ENCODE measurements at regions not wholly inside any gene's neighbourhood (a gene's known extent, or its start where the extent isn't known, plus 50 kb on each side); places are given as distances from the start of the nearest gene placed in this dataset.
"Not testable (repeated sequence)": the region's sequence is repeated elsewhere in the genome, so short reads cannot be mapped to it uniquely, and the experiment has no call there.

DNA sequence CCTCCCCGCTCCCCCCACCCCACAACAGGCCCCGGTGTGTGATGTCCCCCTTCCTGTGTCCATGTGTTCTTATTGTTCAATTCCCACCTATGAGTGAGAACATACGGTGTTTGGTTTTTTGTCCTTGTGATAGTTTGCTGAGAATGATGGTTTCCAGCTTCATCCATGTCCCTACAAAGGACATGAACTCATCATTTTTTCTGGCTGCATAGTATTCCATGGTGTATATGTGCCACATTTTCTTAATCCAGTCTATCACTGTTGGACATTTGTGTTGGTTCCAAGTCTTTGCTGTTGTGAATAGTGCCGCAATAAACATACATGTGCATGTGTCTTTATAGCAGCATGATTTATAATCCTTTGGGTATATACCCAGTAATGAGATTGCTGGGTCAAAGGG lies 104.3 kb downstream of the MTPN start:
- not testable (repeated sequence) for H3K27ac Mint-ChIP-seq; H3K4me1 ChIP-seq (ENCODE audit: control insufficient read depth, insufficient read depth, low read length, poor library complexity, severe bottlenecking); H3K9me3 Mint-ChIP-seq; H3K36me3 Mint-ChIP-seq; H3K9me3 ChIP-seq (ENCODE audit: control insufficient read depth in 2 of 2, low read length in 2 of 2); H3K4me3 ChIP-seq (ENCODE audit: low read depth, low read length); DNase-seq; H3K27me3 ChIP-seq (ENCODE audit: control insufficient read depth, insufficient read depth, low read length); ATAC-seq (ENCODE audit: low read depth in 2 of 2); H3K4me3 Mint-ChIP-seq; H3K4me1 Mint-ChIP-seq; H3K36me3 ChIP-seq (ENCODE audit: control insufficient read depth, insufficient read depth, low read length); H3K27ac ChIP-seq (ENCODE audit: insufficient read depth, low read length, poor library complexity, severe bottlenecking)
- H3K27me3 Mint-ChIP-seq: peaks cover 11% of the 10 kb centered on the region

DNA sequence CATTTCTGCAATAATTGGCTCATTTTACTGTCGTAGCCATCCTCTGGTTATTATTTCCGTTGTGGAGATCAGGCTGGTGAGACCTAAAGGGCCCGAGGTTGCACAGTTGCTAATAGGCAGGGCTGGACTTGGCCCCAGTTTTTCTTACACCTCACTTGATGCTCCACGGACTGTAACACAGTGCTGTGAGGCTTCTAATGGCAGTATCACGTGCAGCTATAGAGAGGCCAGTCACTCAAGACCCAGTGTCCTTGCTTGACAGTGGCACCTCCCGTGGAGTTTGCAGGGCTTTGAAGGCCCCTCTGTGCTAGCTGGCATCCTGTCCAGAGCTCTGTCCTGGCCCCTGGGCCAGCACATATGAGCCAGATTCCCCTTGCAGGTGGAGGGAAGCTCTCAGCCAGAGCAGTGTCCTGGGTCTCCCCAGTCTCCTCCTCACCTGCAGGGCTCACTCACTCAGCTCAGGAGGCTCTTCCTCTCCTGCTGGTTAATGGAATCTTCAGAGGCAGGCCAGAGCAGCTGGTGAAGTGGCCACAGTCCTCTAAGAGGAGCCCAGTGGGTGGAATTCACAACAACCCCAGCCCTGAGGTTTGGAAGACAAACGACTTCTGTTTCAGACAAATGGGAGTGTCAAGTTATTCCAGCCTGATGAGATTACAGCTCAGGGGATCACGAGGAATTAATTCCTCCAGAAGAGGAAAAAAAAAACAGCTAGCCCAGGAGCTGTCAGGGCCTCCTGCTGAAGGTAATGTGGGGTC lies 114.2 kb upstream of the FAM180A start:
- Mint-ChIP-seq H3K9me3 (peaks cover 0 to 6% (median 0%) of the 10 kb centered on the region in 7 donors), H3K4me1 (no peaks in the 10 kb centered on the region), H3K27me3 (peaks cover 8% of the 10 kb centered on the region), H3K27ac (no peak overlapping the region), H3K4me3 (no peak overlapping the region), H3K36me3 (no peaks in the 10 kb centered on the region)
- Histone ChIP-seq H3K36me3 (ENCODE audit: control insufficient read depth, insufficient read depth, low read length) (no peaks in the 10 kb centered on the region), H3K4me1 (ENCODE audit: control insufficient read depth, insufficient read depth, low read length, poor library complexity, severe bottlenecking) (no peaks in the 10 kb centered on the region), H3K27ac (ENCODE audit: insufficient read depth, low read length, poor library complexity, severe bottlenecking) (no peak overlapping the region), H3K9me3 (ENCODE audit: control insufficient read depth in 2 of 2, low read length in 2 of 2) (no peaks in the 10 kb centered on the region), H3K27me3 (ENCODE audit: control insufficient read depth, insufficient read depth, low read length) (no peaks in the 10 kb centered on the region), H3K4me3 (ENCODE audit: low read depth, low read length) (no peak overlapping the region)
- ATAC-seq (ENCODE audit: low read depth in 2 of 2) (no peak), DNase-seq (no peak)

DNA sequence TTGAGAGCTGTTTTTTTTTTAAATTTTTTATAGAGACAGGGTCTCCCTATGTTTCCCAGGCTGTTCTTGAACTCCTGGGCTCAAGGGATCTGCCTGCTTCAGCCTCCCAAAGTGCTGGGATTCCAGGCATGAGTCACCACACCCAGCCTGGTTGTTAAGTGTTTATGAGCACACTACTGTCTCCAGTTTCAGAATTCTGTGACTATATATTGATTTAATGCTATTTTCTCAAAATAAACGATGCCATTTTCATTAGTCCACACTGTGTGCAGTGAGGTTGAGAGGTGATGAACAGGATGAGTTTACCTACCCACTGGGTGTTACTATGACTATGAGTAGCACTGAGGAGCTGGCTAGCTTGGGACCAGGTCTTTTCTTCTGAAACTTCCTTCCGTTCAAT lies 110.9 kb upstream of the FAM180A start:
- peaks cover 6% of the 10 kb centered on the region for H3K4me1 ChIP-seq (ENCODE audit: control insufficient read depth, insufficient read depth, low read length, poor library complexity, severe bottlenecking)
- peaks cover 0 to 6% (median 0%) of the 10 kb centered on the region in 7 donors for H3K9me3 Mint-ChIP-seq
- H3K4me3 Mint-ChIP-seq: no peak overlapping the region
- no peaks in the 10 kb centered on the region for H3K36me3 Mint-ChIP-seq
- H3K27me3 ChIP-seq (ENCODE audit: control insufficient read depth, insufficient read depth, low read length): no peaks in the 10 kb centered on the region
- H3K27ac Mint-ChIP-seq: no peak overlapping the region
- DNase-seq (no peak), ATAC-seq (ENCODE audit: low read depth in 2 of 2) (no peak)
- H3K27me3 Mint-ChIP-seq: no peaks in the 10 kb centered on the region
- H3K4me1 Mint-ChIP-seq: peaks cover 0 to 5% (median under 1%) of the 10 kb centered on the region in 4 donors
- H3K4me3 ChIP-seq (ENCODE audit: low read depth, low read length): no peak overlapping the region
- no peak overlapping the region for H3K27ac ChIP-seq (ENCODE audit: insufficient read depth, low read length, poor library complexity, severe bottlenecking)
- no peaks in the 10 kb centered on the region for H3K36me3 ChIP-seq (ENCODE audit: control insufficient read depth, insufficient read depth, low read length)
- H3K9me3 ChIP-seq (ENCODE audit: control insufficient read depth in 2 of 2, low read length in 2 of 2): no peaks in the 10 kb centered on the region

DNA sequence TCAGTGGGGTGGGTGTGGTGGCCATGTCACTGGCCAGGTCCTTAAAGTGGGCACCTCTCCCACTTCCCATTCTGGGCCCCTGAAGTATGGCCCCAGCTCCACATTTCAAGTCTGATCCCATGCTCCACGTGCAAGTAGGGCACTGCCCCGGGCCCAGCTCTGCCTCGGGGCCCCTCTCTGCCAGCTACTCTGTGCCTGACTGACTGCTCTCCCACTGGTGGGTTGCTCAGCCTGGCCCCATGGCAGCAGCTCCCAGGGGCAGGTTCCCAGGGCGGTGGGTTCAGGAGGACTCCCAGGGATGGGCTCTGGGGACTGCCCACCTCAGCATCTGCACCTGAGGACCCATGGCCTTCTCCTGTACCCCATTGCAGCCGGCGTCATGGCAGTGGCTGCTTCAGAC lies 110.2 kb upstream of the FAM180A start:
- Histone ChIP-seq H3K9me3 (ENCODE audit: control insufficient read depth in 2 of 2, low read length in 2 of 2) (no peaks in the 10 kb centered on the region), H3K27ac (ENCODE audit: insufficient read depth, low read length, poor library complexity, severe bottlenecking) (no peak overlapping the region), H3K4me1 (ENCODE audit: control insufficient read depth, insufficient read depth, low read length, poor library complexity, severe bottlenecking) (peaks cover 6% of the 10 kb centered on the region), H3K36me3 (ENCODE audit: control insufficient read depth, insufficient read depth, low read length) (no peaks in the 10 kb centered on the region), H3K27me3 (ENCODE audit: control insufficient read depth, insufficient read depth, low read length) (no peaks in the 10 kb centered on the region), H3K4me3 (ENCODE audit: low read depth, low read length) (no peak overlapping the region)
- H3K9me3 Mint-ChIP-seq: peaks cover 0 to 6% (median 0%) of the 10 kb centered on the region in 7 donors
- H3K27me3 Mint-ChIP-seq: no peaks in the 10 kb centered on the region
- H3K4me3 Mint-ChIP-seq: no peak overlapping the region
- no peak overlapping the region for H3K27ac Mint-ChIP-seq
- DNase-seq: no peak
- H3K4me1 Mint-ChIP-seq: peaks cover 0 to 5% (median under 1%) of the 10 kb centered on the region in 4 donors
- no peak for ATAC-seq (ENCODE audit: low read depth in 2 of 2)
- no peaks in the 10 kb centered on the region for H3K36me3 Mint-ChIP-seq

DNA sequence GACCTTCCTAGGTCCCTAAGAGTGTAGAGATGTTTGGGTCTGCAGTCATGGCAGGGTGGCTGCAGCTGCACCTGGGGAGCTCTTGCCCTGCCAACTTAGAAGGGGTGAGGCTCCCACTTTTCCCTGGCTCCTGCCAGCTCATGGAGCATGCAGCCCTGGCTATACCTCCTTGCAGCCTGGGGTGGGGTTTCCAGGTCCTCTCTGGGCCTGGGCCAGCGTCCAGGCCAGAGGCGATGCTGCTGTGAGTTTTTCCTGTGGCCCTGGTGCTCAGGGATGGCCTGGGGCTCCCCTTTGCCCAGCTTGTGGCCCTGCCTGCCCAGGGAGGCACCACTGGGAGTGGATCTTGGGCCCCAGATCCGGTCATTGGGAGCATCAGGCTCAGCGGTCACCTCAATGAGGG lies 109.8 kb upstream of the FAM180A start:
- no peak for DNase-seq
- Mint-ChIP-seq H3K9me3 (peaks cover 0 to 6% (median 0%) of the 10 kb centered on the region in 7 donors), H3K27me3 (no peaks in the 10 kb centered on the region), H3K27ac (no peak overlapping the region), H3K36me3 (no peaks in the 10 kb centered on the region), H3K4me3 (no peak overlapping the region), H3K4me1 (peaks cover 0 to 5% (median under 1%) of the 10 kb centered on the region in 4 donors)
- H3K4me3 ChIP-seq (ENCODE audit: low read depth, low read length): no peak overlapping the region
- H3K9me3 ChIP-seq (ENCODE audit: control insufficient read depth in 2 of 2, low read length in 2 of 2): no peaks in the 10 kb centered on the region
- H3K36me3 ChIP-seq (ENCODE audit: control insufficient read depth, insufficient read depth, low read length): no peaks in the 10 kb centered on the region
- H3K4me1 ChIP-seq (ENCODE audit: control insufficient read depth, insufficient read depth, low read length, poor library complexity, severe bottlenecking): peaks cover 6% of the 10 kb centered on the region
- H3K27ac ChIP-seq (ENCODE audit: insufficient read depth, low read length, poor library complexity, severe bottlenecking): no peak overlapping the region
- H3K27me3 ChIP-seq (ENCODE audit: control insufficient read depth, insufficient read depth, low read length): no peaks in the 10 kb centered on the region
- no peak for ATAC-seq (ENCODE audit: low read depth in 2 of 2)

DNA sequence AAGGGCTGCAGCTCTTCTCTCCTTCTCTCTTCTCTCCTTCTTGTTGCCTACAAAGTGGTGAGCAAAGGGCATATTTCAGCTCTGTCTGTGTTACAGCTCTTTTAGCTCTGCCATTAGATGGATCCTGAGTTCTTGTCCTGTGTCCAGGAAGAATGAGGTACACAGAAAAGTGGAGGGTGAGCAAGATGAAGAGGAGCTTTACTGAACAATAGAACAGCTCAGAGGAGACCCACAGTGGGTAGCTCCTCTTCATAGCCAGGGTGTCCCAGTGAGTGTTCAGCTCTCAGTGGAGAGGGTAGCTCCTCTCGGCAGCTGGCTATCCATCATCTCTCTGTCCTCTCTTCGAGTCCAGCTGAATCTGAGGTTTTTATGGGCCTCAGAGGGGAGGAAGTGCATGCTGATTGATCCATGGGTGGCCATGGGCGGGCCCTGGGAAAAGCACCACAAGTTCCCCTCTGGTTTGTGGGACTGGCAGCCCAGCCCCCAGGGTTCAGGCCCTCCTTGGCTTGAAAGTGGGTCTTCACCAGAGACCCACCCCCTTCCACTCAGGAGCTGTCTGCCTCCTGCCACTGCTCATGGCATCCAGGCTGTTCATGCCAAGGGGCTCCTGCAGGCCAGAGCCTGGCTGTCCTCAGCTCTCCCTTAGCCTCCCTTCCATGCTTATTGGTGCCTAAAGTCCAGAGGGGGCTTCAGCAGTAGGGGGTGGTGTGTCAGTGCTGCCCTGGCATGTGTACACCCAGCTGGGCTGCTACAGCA lies 109.1 kb upstream of the FAM180A start:
- Histone ChIP-seq H3K27me3 (ENCODE audit: control insufficient read depth, insufficient read depth, low read length) (peaks cover 3% of the 10 kb centered on the region), H3K9me3 (ENCODE audit: control insufficient read depth in 2 of 2, low read length in 2 of 2) (no peaks in the 10 kb centered on the region), H3K4me3 (ENCODE audit: low read depth, low read length) (no peak overlapping the region), H3K4me1 (ENCODE audit: control insufficient read depth, insufficient read depth, low read length, poor library complexity, severe bottlenecking) (peaks cover 6% of the 10 kb centered on the region), H3K27ac (ENCODE audit: insufficient read depth, low read length, poor library complexity, severe bottlenecking) (no peak overlapping the region), H3K36me3 (ENCODE audit: control insufficient read depth, insufficient read depth, low read length) (no peaks in the 10 kb centered on the region)
- no peak for ATAC-seq (ENCODE audit: low read depth in 2 of 2)
- no peak for DNase-seq
- Mint-ChIP-seq H3K9me3 (peaks cover 0 to 4% (median 0%) of the 10 kb centered on the region in 7 donors), H3K27me3 (peaks cover under 1% of the 10 kb centered on the region), H3K36me3 (no peaks in the 10 kb centered on the region), H3K27ac (no peak overlapping the region), H3K4me3 (no peak overlapping the region), H3K4me1 (peaks cover 0 to 5% (median under 1%) of the 10 kb centered on the region in 4 donors)

DNA sequence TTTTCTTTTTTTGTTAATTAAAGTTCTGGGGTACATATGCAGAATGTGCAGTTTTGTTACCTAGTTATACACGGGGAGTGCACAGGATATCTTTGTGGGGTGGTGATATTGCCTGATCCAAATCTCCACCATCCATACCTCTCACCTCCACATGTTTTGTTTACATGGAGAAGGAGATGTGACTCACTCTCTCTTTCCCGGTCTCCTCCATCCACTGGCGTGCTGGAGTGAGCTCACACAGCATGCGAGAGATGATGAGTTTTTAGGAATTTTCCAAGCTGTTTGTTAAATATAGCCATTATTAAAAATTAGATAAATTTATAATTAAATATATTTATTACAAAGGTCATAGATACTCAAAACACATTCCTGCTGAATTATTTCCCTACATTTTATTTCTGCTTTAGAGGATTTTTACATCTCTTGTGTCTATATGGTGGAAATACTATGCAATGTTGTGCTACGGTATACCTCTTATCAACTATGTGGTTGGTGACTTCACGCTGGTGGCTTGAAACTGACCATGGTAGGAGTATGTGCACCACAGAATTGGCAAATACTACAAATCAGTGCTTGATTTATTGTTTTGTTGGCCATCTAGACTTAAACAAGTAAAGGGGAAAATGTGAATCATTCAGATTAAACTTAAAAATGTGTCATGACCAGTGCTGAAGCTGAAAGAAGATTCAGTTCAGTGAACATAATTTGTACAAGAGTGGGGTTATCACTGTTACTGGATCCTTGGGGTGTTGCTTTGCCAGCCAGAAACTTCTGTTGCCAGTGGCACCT lies 107.9 kb upstream of the FAM180A start:
- H3K36me3 ChIP-seq (ENCODE audit: control insufficient read depth, insufficient read depth, low read length): no peaks in the 10 kb centered on the region
- H3K27me3 ChIP-seq (ENCODE audit: control insufficient read depth, insufficient read depth, low read length): peaks cover 3% of the 10 kb centered on the region
- H3K27ac ChIP-seq (ENCODE audit: insufficient read depth, low read length, poor library complexity, severe bottlenecking): no peak overlapping the region
- Mint-ChIP-seq H3K4me1 (peaks cover 0 to 5% (median under 1%) of the 10 kb centered on the region in 4 donors), H3K27me3 (peaks cover 4% of the 10 kb centered on the region), H3K27ac (no peak overlapping the region), H3K36me3 (no peaks in the 10 kb centered on the region), H3K9me3 (peaks cover 0 to 3% (median 1%) of the 10 kb centered on the region in 7 donors), H3K4me3 (no peak overlapping the region)
- ATAC-seq (ENCODE audit: low read depth in 2 of 2) (no peak), DNase-seq (no peak)
- no peak overlapping the region for H3K4me3 ChIP-seq (ENCODE audit: low read depth, low read length)
- no peaks in the 10 kb centered on the region for H3K9me3 ChIP-seq (ENCODE audit: control insufficient read depth in 2 of 2, low read length in 2 of 2)
- peaks cover 6% of the 10 kb centered on the region for H3K4me1 ChIP-seq (ENCODE audit: control insufficient read depth, insufficient read depth, low read length, poor library complexity, severe bottlenecking)
